ENCODE measurements at regions not wholly inside any gene's neighbourhood (a gene's known extent, or its start where the extent isn't known, plus 50 kb on each side); places are given as distances from the start of the nearest gene placed in this dataset.

DNA sequence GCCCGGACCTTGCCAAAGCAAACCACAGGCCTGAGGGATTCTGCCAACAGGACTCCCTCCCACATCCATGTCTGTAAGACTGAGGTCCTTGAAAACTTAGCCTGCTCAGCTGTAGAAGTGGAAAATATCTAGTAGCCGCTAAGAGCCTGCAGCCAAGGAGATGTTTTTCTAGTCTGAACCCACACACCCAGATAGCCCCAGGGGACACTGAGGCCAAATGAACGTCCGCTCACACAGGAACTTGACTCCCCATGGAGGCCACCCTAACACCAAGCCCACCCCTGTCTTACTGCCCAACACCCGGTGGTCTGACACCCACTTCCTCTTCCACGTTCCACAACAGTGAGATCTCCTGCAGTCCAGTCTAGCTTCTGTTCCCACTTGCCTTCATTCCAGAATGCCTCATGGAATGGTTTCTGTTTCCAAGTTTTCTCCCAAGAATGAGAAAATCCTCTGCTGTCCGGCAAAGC lies 174.8 kb downstream of the PLPP3 start:
- CTCF ChIA-PET, result interaction anchor here (1.5 to 12.9 kb wide), 2 partner anchors 66 to 175 kb away, joined by 3 to 257 read pairs; partner anchors contain the start of gene PLPP3
- WGBS (ENCODE audit: insufficient coverage, insufficient replicate concordance, low lambda C conversion rate, missing lambda C conversion rate), result under 1% methylated on average over 7 of the region's 7 CpGs
- no peak overlapping the region for H3K4me2 ChIP-seq (ENCODE audit: control insufficient read depth, insufficient read depth)

More for the DNA sequence above, 174.8 kb downstream of the PLPP3 start:
- FAIRE-seq (no peak), ATAC-seq (peak; percentile 10; the same call in 2 of the 3 replicates), DNase-seq (ENCODE audit: low read depth, low spot score) (no peak)
- SMC1A ChIA-PET (ENCODE audit: uncharacterized antibody, unreplicated experiment), result interaction anchor here (0.7 to 14.2 kb wide), 6 partner anchors 12 to 926 kb away, joined by 3 to 154 read pairs (median 4); partner anchors contain the start of gene PLPP3
- Histone ChIP-seq H3K4me1 (ENCODE audit: control insufficient read depth, insufficient read depth, low read length) (no peaks in the 10 kb centered on the region), H3K27ac (ENCODE audit: control insufficient read depth, insufficient read depth) (no peak overlapping the region), H3K27me3 (replicated peaks in 1 of 2; ENCODE audit: control insufficient read depth in 2 of 2, insufficient read depth in 2 of 2, low read length in 1 of 2) (no peaks in the 10 kb centered on the region), H3K36me3 (ENCODE audit: control insufficient read depth in 2 of 2, insufficient read depth in 2 of 2, low read length in 1 of 2) (no peaks in the 10 kb centered on the region), H3K79me2 (ENCODE audit: control insufficient read depth, insufficient read depth, low read length) (no peaks in the 10 kb centered on the region), H2AFZ (ENCODE audit: control insufficient read depth, low read depth, low read length) (no peak overlapping the region), H4K20me1 (ENCODE audit: control insufficient read depth, insufficient read depth) (no peaks in the 10 kb centered on the region), H3K9me3 (replicated peaks; ENCODE audit: control insufficient read depth, insufficient read depth, low read length) (no peaks in the 10 kb centered on the region), H3K9ac (ENCODE audit: control insufficient read depth, insufficient read depth, low read length) (no peak overlapping the region), H3K4me3 (no peak overlapping the region)
- BruUV-seq (replicated peaks), result no TSS peak
- in situ Hi-C loops (cut with MboI) (no loop called here), intact Hi-C loops (cut with micrococcal nuclease; ENCODE audit: unreplicated experiment) (loop anchor here (5.0 kb wide), 1 partner anchor 702 kb away; no protein-coding TSS in a partner anchor)
- POLR2A ChIA-PET, result no interaction called here
- TF ChIP-seq, protein P1, sequence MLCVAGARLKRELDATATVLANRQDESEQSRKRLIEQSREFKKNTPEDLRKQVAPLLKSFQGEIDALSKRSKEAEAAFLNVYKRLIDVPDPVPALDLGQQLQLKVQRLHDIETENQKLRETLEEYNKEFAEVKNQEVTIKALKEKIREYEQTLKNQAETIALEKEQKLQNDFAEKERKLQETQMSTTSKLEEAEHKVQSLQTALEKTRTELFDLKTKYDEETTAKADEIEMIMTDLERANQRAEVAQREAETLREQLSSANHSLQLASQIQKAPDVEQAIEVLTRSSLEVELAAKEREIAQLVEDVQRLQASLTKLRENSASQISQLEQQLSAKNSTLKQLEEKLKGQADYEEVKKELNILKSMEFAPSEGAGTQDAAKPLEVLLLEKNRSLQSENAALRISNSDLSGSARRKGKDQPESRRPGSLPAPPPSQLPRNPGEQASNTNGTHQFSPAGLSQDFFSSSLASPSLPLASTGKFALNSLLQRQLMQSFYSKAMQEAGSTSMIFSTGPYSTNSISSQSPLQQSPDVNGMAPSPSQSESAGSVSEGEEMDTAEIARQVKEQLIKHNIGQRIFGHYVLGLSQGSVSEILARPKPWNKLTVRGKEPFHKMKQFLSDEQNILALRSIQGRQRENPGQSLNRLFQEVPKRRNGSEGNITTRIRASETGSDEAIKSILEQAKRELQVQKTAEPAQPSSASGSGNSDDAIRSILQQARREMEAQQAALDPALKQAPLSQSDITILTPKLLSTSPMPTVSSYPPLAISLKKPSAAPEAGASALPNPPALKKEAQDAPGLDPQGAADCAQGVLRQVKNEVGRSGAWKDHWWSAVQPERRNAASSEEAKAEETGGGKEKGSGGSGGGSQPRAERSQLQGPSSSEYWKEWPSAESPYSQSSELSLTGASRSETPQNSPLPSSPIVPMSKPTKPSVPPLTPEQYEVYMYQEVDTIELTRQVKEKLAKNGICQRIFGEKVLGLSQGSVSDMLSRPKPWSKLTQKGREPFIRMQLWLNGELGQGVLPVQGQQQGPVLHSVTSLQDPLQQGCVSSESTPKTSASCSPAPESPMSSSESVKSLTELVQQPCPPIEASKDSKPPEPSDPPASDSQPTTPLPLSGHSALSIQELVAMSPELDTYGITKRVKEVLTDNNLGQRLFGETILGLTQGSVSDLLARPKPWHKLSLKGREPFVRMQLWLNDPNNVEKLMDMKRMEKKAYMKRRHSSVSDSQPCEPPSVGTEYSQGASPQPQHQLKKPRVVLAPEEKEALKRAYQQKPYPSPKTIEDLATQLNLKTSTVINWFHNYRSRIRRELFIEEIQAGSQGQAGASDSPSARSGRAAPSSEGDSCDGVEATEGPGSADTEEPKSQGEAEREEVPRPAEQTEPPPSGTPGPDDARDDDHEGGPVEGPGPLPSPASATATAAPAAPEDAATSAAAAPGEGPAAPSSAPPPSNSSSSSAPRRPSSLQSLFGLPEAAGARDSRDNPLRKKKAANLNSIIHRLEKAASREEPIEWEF (IDR thresholded peaks at IDR 0.05; ENCODE audit: insufficient replicate concordance, low read depth, low read length), result no peak
- TF ChIP-seq SPI1 (IDR thresholded peaks at IDR 0.05; ENCODE audit: borderline replicate concordance, insufficient read depth, low read depth, low read length) (peak; percentile 19; the same call in 1 of the 2 replicates), IKZF1 (conservative IDR thresholded peaks at IDR 0.05) (0 out of 2 replicates have a peak, but pooled peaks have one; percentile 23)
- RAD21 ChIA-PET (ENCODE audit: unreplicated experiment), result interaction anchor here (0.5 to 1.4 kb wide), 2 partner anchors 127 to 173 kb away, joined by 3 to 6 read pairs; no protein-coding TSS in a partner anchor
